Neural progenitor cell (in vitro differentiated cells): ENCODE measurements at regions not wholly inside any gene's neighbourhood (a gene's known extent, or its start where the extent isn't known, plus 50 kb on each side); places are given as distances from the start of the nearest gene placed in this dataset.

Source experiments
- DNase-seq: peaks from one replicate; pipeline ENCODE4 v3.0.0-alpha.2; 2016; ENCODE audit warnings: low spot score
- H2AFZ ChIP-seq: fragments of 200-600 bp; sonication (generic); replicated peaks from 2 replicates; pipeline ENCODE4 v1.6.1; 2016; ENCODE audit warnings: antibody characterized with exemption
- H3F3A ChIP-seq: fragments of 200-600 bp; sonication (generic); 2 replicates; pipeline ENCODE4 v1.6.1; 2016; ENCODE audit warnings: antibody characterized with exemption, low read depth
- H3K27ac ChIP-seq: fragments of 200-600 bp; sonication (generic); 2 replicates; pipeline ENCODE4 v1.5.1; 2016; ENCODE audit warnings: mild to moderate bottlenecking
- H3K27me3 ChIP-seq: fragments of 200-600 bp; sonication (generic); 2 replicates; pipeline ENCODE4 v1.6.1; 2016; ENCODE audit warnings: mild to moderate bottlenecking, moderate library complexity
- H3K36me3 ChIP-seq: fragments of 200-600 bp; sonication (generic); 2 replicates; pipeline ENCODE4 v1.5.1; 2016
- H3K4me1 ChIP-seq: fragments of 200-600 bp; sonication (generic); 2 replicates; pipeline ENCODE4 v1.6.1; 2016; ENCODE audit warnings: mixed run types
- H3K4me2 ChIP-seq: fragments of 200-600 bp; sonication (generic); 2 replicates; pipeline ENCODE4 v1.6.1; 2016
- H3K4me3 ChIP-seq: fragments of 200-600 bp; sonication (generic); 2 replicates; pipeline ENCODE4 v1.5.1; 2016
- H3K79me2 ChIP-seq: fragments of 200-600 bp; sonication (generic); 2 replicates; pipeline ENCODE4 v1.6.1; 2016; ENCODE audit warnings: low read depth
- H3K9ac ChIP-seq: fragments of 200-600 bp; sonication (generic); 2 replicates; pipeline ENCODE4 v1.6.1; 2016
- H3K9me3 ChIP-seq: fragments of 200-600 bp; sonication (generic); 2 replicates; pipeline ENCODE4 v1.5.1; 2016; ENCODE audit warnings: low read depth
- H4K20me1 ChIP-seq: fragments of 200-600 bp; sonication (generic); 2 replicates; pipeline ENCODE4 v1.6.1; 2016; ENCODE audit warnings: low read depth
- H3K27ac Mint-ChIP-seq: 3 replicates; pipeline ENCODE4 v1.8.0; 2021; ENCODE audit warnings: mixed read lengths
- H3K27me3 Mint-ChIP-seq: 2 replicates; pipeline ENCODE4 v1.8.0; 2022; ENCODE audit warnings: low read depth, mild to moderate bottlenecking, inconsistent platforms, moderate library complexity, mixed read lengths; ENCODE audit not compliant: insufficient read depth
- H3K36me3 Mint-ChIP-seq: 3 replicates; pipeline ENCODE4 v1.8.0; 2021; ENCODE audit warnings: mixed read lengths
- H3K4me1 Mint-ChIP-seq: 3 replicates; pipeline ENCODE4 v1.8.0; 2021; ENCODE audit warnings: mixed read lengths
- H3K4me3 Mint-ChIP-seq: 3 replicates; pipeline ENCODE4 v1.8.0; 2021; ENCODE audit warnings: mild to moderate bottlenecking, moderate library complexity, mixed read lengths
- H3K9me3 Mint-ChIP-seq: 3 replicates; pipeline ENCODE4 v1.8.0; 2020; ENCODE audit warnings: mixed read lengths
- CTCF ChIP-seq: fragments of 200-600 bp; sonication (generic); IDR thresholded peaks from 2 replicates; pipeline ENCODE4 v1.5.1; 2017; ENCODE audit warnings: antibody characterized with exemption, mild to moderate bottlenecking
- EZH2 ChIP-seq: fragments of 200-600 bp; sonication (generic); IDR thresholded peaks from 2 replicates; pipeline ENCODE4 v1.6.1; 2017; ENCODE audit warnings: antibody characterized with exemption, mild to moderate bottlenecking, moderate library complexity
- EZH2phosphoT487 ChIP-seq: fragments of 200-600 bp; sonication (generic); IDR thresholded peaks from 2 replicates; pipeline ENCODE4 v1.6.1; 2017; ENCODE audit warnings: antibody characterized with exemption

GRCh38 chr13:80126389-80127068 is 214.4 kb downstream of the SPRY2 start:
- Histone ChIP-seq H2AFZ (no peak overlapping the region), H3K9ac (no peak overlapping the region), H3K79me2 (no peaks in the 10 kb centered on the region), H3K4me2 (no peak overlapping the region), H3K4me3 (no peak overlapping the region), H3K27me3 (no peaks in the 10 kb centered on the region), H3K27ac (no peak overlapping the region), H3K36me3 (no peaks in the 10 kb centered on the region), H3K4me1 (peaks cover 31% of the 10 kb centered on the region), H3F3A (no peaks in the 10 kb centered on the region), H3K9me3 (no peaks in the 10 kb centered on the region), H4K20me1 (no peaks in the 10 kb centered on the region)
- no peak for DNase-seq
- Mint-ChIP-seq H3K9me3 (peaks cover 3% of the 10 kb centered on the region), H3K4me3 (no peak overlapping the region), H3K27me3 (peaks cover 8% of the 10 kb centered on the region), H3K27ac (no peak overlapping the region), H3K4me1 (peaks cover 35% of the 10 kb centered on the region), H3K36me3 (peaks cover 4% of the 10 kb centered on the region)
- TF ChIP-seq EZH2phosphoT487 (no peak), CTCF (no peak), EZH2 (no peak)

- Histone ChIP-seq H3K9ac (no peak overlapping the region), H3K4me1 (peaks cover 19% of the 10 kb centered on the region), H3K27me3 (no peaks in the 10 kb centered on the region), H2AFZ (no peak overlapping the region), H3K9me3 (no peaks in the 10 kb centered on the region), H3K4me2 (no peak overlapping the region), H3K4me3 (no peak overlapping the region), H4K20me1 (no peaks in the 10 kb centered on the region), H3K79me2 (no peaks in the 10 kb centered on the region), H3F3A (no peaks in the 10 kb centered on the region), H3K27ac (no peak overlapping the region), H3K36me3 (no peaks in the 10 kb centered on the region)
- Mint-ChIP-seq H3K27ac (peak overlapping the region; percentile 85), H3K27me3 (peaks cover 5% of the 10 kb centered on the region), H3K9me3 (peaks cover 3% of the 10 kb centered on the region), H3K4me3 (peak overlapping the region; percentile 30), H3K4me1 (peaks cover 25% of the 10 kb centered on the region), H3K36me3 (peaks cover 4% of the 10 kb centered on the region)
- TF ChIP-seq CTCF (no peak), EZH2phosphoT487 (no peak), EZH2 (no peak)
- no peak for DNase-seq
Measured at GRCh38 chr13:80123945-80124344, 217.0 kb downstream of the SPRY2 start.

- no peaks in the 10 kb centered on the region for H3K79me2 ChIP-seq
- Mint-ChIP-seq H3K27ac (no peak overlapping the region), H3K27me3 (peaks cover 3% of the 10 kb centered on the region), H3K36me3 (peaks cover 4% of the 10 kb centered on the region), H3K4me1 (peaks cover 18% of the 10 kb centered on the region), H3K9me3 (peaks cover 8% of the 10 kb centered on the region), H3K4me3 (no peak overlapping the region)
- no peaks in the 10 kb centered on the region for H3K4me1 ChIP-seq
- H3K27ac ChIP-seq, result no peak overlapping the region
- H3F3A ChIP-seq, result no peaks in the 10 kb centered on the region
- no peaks in the 10 kb centered on the region for H3K9me3 ChIP-seq
- DNase-seq, result no peak
- no peak overlapping the region for H3K4me3 ChIP-seq
- H3K9ac ChIP-seq, result no peak overlapping the region
- no peak overlapping the region for H3K4me2 ChIP-seq
- H3K36me3 ChIP-seq, result no peaks in the 10 kb centered on the region
- H3K27me3 ChIP-seq, result no peaks in the 10 kb centered on the region
- peak overlapping the region; percentile 46 for H2AFZ ChIP-seq
- H4K20me1 ChIP-seq, result no peaks in the 10 kb centered on the region
- TF ChIP-seq CTCF, result no peak
- TF ChIP-seq EZH2phosphoT487, result no peak
- TF ChIP-seq EZH2, result no peak
Measured at GRCh38 chr13:80121038-80121437, 219.9 kb downstream of the SPRY2 start.
